PC-9 (cell line): ENCODE measurements at regions not wholly inside any gene's neighbourhood (a gene's known extent, or its start where the extent isn't known, plus 50 kb on each side); places are given as distances from the start of the nearest gene placed in this dataset.

Experiments
- CTCF ChIP-seq: fragments of 200-600 bp; sonication (generic); conservative IDR thresholded peaks from 2 replicates; pipeline ENCODE4 v1.6.1; 2017; ENCODE audit warnings: mixed run types, antibody characterized with exemption, mild to moderate bottlenecking, moderate library complexity
- EZH2 ChIP-seq: fragments of 200-600 bp; sonication (generic); IDR thresholded peaks from 2 replicates; pipeline ENCODE4 v1.8.0; 2017; ENCODE audit warnings: antibody characterized with exemption, low read depth

GRCh38 chr6:55088902-55089301 lies 85.4 kb upstream of the HCRTR2 start:
- TF ChIP-seq CTCF: no peak
- TF ChIP-seq EZH2: no peak
